ENCODE measurements at regions not wholly inside any gene's neighbourhood (a gene's known extent, or its start where the extent isn't known, plus 50 kb on each side); places are given as distances from the start of the nearest gene placed in this dataset.
"Not testable (repeated sequence)": the region's sequence is repeated elsewhere in the genome, so short reads cannot be mapped to it uniquely, and the experiment has no call there.

GRCh38 chr5:92879806-92880543 is 701.0 kb downstream of the NR2F1-AS1 start:
- no peak for DNase-seq (ENCODE audit: low read depth)

- DNase-seq (ENCODE audit: low read depth): no peak
Measured at GRCh38 chr5:92874790-92875189, 706.2 kb downstream of the NR2F1-AS1 start.

- DNase-seq (ENCODE audit: low read depth): no peak
Measured at GRCh38 chr5:92868442-92868841, 712.6 kb downstream of the NR2F1-AS1 start.

- no peak for DNase-seq (ENCODE audit: low read depth)
Measured at GRCh38 chr5:92864591-92864990, 716.4 kb downstream of the NR2F1-AS1 start.

DNA sequence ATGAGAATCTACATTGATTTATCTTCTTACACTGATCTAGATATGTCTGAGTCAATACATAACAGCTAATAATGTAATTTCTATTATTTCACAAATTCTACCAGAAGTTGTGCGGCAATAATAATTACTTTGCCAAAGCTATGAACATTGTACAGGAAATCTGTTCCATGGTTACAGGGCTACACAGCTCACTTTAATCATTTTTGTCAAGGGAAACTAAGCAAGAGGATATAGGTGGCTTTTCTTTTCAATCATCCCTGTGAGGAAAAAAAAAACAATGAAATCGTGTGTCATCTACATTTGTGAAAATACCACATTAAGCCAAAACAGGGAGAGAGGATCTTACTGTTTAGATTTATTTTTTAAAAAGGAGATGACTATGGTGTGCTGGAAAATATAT is 717.4 kb downstream of the NR2F1-AS1 start:
- DNase-seq (ENCODE audit: low read depth): no peak

DNA sequence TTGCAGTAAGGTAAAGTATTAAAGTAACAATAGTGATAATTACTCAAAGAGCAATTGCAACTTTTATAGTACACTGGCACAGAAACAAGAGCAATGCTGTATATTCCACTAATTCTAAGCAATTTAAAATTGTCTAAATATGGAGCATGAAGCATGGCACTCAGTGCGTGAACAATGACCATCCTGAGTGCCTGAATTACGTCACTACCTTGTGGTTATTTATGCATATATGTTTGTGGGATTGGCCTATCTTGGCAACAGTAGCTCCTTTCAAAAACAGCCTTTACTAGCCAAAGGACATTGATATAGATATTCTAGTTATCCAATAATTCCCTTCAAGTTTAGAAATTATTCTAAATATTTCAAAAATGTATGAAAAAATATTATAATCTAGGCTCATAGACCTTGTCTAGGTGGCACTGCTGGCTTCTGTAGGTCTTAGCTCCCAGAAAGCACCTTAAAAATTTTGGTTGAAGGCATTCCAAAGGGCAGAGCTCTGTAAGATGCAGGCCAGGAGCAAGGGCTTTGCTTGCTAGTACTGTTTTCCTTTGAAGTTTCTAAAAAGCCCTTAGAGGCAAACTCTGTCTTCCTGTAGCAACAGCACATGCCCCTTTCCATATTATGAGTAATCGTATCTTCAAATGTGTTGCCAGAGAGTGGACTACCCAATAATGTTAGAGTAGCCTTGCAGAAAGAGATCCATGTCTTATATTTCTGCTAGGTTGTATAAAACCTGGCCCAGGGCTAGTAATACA is 719.3 kb downstream of the NR2F1-AS1 start:
- no peak for DNase-seq (ENCODE audit: low read depth)

DNA sequence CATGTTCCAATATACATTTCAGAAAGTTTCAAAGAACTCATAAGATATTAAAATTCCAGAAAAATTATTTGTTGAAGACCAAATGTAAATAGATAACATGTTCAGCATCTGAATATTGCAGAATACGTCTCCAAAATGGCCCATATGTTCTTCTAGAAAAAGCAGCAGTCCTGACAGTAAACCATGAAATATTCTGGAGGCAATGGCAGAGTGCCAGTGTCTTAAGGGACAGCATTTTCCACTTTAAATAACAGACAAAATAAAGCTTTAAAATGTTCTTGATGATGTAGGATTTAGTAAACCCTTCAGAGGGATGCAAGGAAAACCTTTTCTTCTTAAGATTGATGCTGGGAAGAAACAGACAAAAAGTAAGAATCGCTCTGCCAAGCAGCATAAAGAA is 721.0 kb downstream of the NR2F1-AS1 start:
- no peak for DNase-seq (ENCODE audit: low read depth)

DNA sequence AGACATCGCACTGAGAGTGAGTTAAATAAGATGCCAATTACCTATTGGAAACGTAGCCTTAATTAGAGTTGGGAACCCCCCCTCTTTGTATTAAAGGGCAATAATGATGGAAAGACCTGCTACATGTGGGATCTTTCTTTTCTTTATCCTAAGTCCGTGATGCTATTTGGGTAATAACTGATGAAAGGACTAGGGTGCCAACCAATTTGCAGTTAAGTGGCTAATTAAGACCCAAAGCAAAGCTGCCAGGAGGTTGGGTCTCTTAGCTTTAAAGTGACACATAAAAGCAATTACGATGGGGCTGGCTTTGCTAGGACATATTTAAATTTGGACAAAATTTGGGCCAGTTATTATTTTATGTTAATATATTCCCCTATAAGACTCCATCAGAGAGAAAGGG is 728.8 kb downstream of the NR2F1-AS1 start:
- no peak for DNase-seq (ENCODE audit: low read depth)

DNA sequence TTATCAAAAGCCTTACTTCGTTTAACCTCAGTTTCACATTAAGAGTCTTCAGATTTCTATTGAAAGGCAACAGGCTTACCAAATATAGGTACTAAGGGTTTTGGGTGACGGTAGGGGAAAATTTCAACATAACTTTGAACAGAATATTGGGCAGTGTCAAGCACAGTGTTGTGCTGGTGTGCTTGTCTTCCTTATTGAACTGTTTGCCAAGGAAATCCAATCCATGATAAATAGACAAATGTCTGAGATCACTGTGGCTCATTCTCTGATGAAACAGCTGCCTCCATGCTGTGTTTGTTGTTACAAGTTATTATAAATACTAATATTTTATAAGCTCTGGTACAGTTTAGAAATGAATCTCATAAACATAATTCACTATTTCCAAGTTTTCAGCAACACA is 730.1 kb downstream of the NR2F1-AS1 start:
- DNase-seq (ENCODE audit: low read depth): peak; percentile 90

DNA sequence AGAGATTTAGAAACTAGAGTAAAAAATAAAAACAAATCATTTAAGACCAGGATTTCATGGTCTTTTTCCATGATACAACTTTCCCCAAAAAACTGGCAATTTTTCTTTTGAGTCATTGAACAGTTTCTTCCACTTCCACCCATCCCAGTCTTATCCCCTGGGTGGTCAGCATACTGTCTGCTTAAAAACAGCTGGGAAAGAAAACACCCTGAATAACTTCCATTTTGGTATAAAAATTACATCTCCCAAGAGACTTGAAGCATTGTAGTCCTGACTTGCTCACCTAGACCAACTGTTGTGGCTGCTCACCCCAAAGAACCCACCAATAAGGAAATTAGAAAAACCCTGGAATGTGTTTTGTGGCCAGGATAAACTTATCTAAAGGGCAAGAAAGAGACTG is 731.3 kb downstream of the NR2F1-AS1 start:
- no peak for DNase-seq (ENCODE audit: low read depth)

GRCh38 chr5:92841604-92842155 is 739.3 kb downstream of the NR2F1-AS1 start:
- no peak for DNase-seq (ENCODE audit: low read depth)

DNA sequence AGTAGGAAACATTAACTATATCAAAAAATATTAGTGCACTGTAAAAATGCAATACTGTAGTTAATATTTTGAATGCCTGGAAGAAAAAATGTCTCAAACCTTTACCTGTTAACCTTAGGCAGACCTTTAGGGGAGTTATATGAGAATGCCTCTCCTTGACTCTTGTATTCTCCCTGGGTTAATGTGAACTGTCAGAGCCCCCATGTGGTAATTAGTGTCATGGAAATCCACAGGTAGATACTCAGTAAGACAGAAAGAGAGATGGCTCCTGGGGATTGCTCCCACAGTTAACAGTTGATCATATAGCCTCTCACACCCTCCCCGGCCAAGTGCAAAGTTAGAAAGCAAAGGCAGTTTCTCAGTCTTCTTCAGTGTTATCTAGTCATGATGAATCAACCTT is 742.8 kb downstream of the NR2F1-AS1 start:
- no peak for DNase-seq (ENCODE audit: low read depth)

DNA sequence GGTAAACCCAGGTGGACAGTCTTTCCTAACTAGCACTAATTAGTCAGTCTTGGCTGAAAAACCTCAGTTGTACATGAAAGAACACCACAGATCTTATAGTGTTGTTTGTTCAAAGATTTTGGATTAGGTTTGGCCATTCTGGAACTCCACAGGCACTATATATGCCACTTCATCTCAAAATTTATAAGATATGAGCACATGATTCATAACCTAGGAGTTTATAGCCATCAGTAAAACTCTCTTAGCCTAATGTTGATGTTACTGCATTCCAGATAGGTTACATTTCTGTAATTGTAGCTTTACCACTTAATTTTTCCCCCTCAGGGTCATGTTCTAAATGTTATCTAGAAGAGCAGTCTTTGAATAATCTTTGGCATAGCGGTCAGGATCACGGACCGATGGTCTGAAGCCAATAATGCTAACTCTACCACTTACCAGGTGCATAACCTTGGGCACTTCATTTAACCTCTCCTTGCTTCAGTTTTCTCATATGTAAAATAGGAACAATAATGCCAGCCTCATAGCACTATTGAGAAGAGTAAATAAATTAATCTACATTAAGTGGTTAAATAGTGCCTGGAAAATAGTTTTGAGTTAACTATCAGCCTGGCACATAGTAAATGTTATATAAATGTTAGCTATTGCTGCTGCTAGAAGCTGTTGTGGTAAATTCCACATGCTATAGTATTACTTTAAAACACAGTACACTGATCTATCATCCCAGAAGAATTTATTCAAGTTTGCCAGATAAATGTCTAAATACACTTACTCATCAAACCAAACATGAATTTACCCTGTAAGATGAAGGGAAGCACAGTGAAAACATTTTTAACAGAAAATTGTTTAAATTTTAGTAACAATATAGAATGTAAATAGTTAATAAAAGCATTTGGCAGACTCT is 743.9 kb downstream of the NR2F1-AS1 start:
- peak; percentile 60 for DNase-seq (ENCODE audit: low read depth)

GRCh38 chr5:92835712-92836111 is 745.3 kb downstream of the NR2F1-AS1 start:
- peak; percentile 59 for DNase-seq (ENCODE audit: low read depth)

DNA sequence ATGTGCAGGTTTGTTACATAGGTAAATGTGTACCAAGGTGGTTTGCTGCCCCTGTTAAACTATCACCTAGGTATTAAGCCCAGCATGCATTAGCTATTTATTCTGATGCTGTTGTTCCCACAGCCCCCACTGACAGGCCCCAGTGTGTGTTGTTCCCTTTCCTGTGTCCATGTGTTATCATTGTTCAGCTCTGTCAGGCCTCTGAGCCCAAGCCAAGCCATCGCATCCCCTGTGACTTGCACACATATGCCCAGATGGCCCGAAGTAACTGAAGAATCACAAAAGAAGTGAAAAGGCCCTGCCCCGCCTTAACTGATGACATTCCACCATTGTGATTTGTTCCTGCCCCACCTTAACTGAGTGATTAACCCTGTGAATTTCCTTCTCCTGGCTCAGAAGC is 757.5 kb downstream of the NR2F1-AS1 start:
- DNase-seq (ENCODE audit: low read depth): not testable (repeated sequence)

GRCh38 chr5:92822183-92822582 is 758.8 kb downstream of the NR2F1-AS1 start:
- no peak for DNase-seq (ENCODE audit: low read depth)

- no peak for DNase-seq (ENCODE audit: low read depth)
Measured at GRCh38 chr5:92809855-92810465, 771.1 kb downstream of the NR2F1-AS1 start.

DNA sequence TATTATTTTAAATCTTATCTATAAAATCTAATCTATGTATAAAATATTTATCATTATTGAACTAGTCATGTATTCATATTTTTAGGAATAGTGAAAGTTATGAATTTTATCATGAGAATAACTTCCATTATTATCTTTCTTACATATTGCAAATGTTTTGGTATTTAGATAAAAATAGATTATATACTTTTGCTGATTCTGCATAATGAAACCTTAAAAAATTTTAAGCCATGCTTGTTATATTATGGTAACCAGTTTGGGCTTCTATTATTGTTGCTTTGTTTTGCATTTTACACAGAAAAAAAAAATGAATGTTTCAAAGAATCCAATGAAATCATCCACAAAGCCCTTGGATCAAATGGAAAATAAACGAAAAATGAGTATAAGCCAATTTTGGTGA is 772.5 kb downstream of the NR2F1-AS1 start:
- no peak for DNase-seq (ENCODE audit: low read depth)

DNA sequence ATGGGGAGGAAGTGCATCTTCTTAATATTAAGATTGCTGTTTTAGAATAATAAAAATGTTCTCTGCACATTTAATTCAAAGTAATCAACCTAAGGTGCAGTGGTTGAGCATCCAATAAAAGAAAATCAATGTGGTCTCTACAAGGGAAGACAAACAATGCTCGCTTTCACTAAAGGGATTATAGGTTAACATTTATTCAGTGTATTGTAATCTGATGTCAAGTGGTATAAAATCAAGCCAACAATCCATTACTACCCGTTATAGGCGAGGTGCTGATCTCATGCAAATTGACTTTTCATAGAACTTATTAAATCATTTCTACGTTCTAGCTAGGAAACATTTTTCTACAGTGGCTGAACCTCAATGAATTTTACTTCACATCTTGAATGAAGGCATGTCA is 773.9 kb downstream of the NR2F1-AS1 start:
- DNase-seq (ENCODE audit: low read depth): no peak

DNA sequence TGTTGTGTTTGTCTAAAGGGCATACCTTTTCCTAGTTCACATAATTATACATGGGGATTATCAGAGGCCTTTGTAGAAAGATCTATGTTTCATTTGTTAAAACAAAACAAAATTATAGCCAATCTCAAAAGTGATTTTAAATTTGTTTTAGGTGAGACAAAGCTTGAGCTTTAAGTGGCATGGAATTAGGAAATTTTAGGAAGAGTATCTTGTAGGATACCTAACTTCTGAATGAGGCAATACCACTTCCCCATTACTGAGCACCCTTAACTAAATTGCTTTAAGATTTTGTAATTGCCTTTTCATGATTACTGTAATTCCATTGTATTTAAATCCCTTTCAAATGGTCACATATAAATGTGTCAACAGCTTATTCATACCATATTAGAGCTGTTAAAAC is 775.6 kb downstream of the NR2F1-AS1 start:
- DNase-seq (ENCODE audit: low read depth): no peak

DNA sequence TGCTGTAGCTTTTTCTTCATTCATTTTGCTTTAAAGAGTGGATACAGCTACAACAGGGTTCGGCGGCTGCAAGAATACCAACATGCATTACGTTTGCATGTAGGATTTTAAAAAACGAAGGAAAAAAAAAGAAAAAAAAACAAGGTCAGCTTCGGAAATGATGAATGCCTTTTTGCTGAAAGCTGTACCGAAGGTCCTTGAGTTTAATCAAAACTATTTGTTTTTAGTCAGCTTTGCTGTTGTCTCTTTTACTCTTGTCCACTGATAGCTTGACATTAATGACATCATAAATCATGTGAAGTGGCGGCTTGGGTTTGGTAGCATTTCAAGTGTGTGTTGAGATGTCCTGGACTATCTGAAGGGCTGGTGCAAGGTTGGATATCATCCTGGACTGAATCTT is 779.1 kb downstream of the NR2F1-AS1 start:
- no peak for DNase-seq (ENCODE audit: low read depth)

DNA sequence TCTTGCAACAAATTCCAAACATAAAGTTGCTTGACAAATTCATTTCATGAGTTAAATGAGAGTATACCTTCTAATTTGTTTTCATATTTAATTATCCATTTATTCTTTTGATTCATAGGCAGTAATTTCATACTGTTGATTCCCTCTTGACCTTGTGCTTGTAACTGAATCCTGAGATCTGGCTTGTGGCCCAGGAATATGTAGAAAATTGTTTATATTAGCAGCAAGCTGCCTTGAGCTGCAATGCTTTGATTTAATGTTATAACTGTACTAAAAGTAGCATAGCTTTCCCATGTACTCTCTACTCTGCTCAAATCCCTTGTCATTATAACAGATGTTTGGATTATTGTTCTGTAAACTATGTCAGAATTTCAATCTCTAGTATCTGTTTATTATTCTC is 780.7 kb downstream of the NR2F1-AS1 start:
- peak; percentile 88 for DNase-seq (ENCODE audit: low read depth)
